IMR-90 (cell line): ENCODE measurements at regions not wholly inside any gene's neighbourhood (a gene's known extent, or its start where the extent isn't known, plus 50 kb on each side); places are given as distances from the start of the nearest gene placed in this dataset.

ENCODE experiments used
- ATAC-seq: fragments of 200-7000 bp; cut with Tn5 transposase; 2 replicates; pipeline ENCODE4 v1.9.1; 2020; ENCODE audit warnings: low read depth, mild to moderate bottlenecking, moderate library complexity
- BruUV-seq: library from RNA; stranded (reverse); fragments of 400-500 nt; replicated peaks from 2 replicates; lab custom pipeline; 2021; lab: Mats Ljungman, UMichigan
- CTCF ChIA-PET: fragments of 300-600 bp; formaldehyde crosslinking; extraction: SDS; loops from one replicate; lab custom pipeline; 2021; ENCODE audit warnings: antibody characterized with exemption; lab: Yijun Ruan, JAX
- POLR2A ChIA-PET: fragments of 300-600 bp; sonication (Branson Sonifier 250); formaldehyde crosslinking; loops from one replicate; lab custom pipeline; 2022; ENCODE audit warnings: antibody characterized with exemption; ENCODE audit not compliant: unreplicated experiment; lab: Charles Lee
- DNase-seq: peaks from one replicate; pipeline ENCODE4 v3.0.0; 2013
- H2AFZ ChIP-seq: replicated peaks from 2 replicates; pipeline ENCODE3; 2013; ENCODE audit warnings: low read length, mild to moderate bottlenecking; ENCODE audit not compliant: poor library complexity
- H2AK5ac ChIP-seq: 2 replicates; pipeline ENCODE4 v1.6.1; 2013; ENCODE audit warnings: low read depth, low read length, inconsistent platforms
- H2AK9ac ChIP-seq: replicated peaks from 2 replicates; pipeline ENCODE3; 2013; ENCODE audit warnings: mild to moderate bottlenecking, low read depth, low read length, moderate library complexity; ENCODE audit not compliant: poor library complexity
- H2BK120ac ChIP-seq: 2 replicates; pipeline ENCODE4 v1.6.1; 2013; ENCODE audit warnings: low read depth, low read length, inconsistent platforms
- H2BK15ac ChIP-seq: 3 replicates; pipeline ENCODE4 v1.6.1; 2013; ENCODE audit warnings: low read depth, low read length, inconsistent platforms
- H2BK20ac ChIP-seq: 2 replicates; pipeline ENCODE4 v1.6.1; 2013; ENCODE audit warnings: low read depth, mild to moderate bottlenecking, inconsistent platforms, low read length, moderate library complexity
- H2BK5ac ChIP-seq: 2 replicates; pipeline ENCODE4 v1.6.1; 2013; ENCODE audit warnings: mild to moderate bottlenecking, low read depth, low read length, inconsistent platforms; ENCODE audit not compliant: poor library complexity, severe bottlenecking
- H3K14ac ChIP-seq: replicated peaks from 2 replicates; pipeline ENCODE4 v1.6.1; 2013; ENCODE audit warnings: low read depth, low read length, inconsistent platforms
- H3K18ac ChIP-seq: 2 replicates; pipeline ENCODE4 v1.6.1; 2013; ENCODE audit warnings: low read depth, low read length, control low read depth
- H3K23ac ChIP-seq: 2 replicates; pipeline ENCODE4 v1.6.1; 2013; ENCODE audit warnings: low read depth, low read length, inconsistent platforms
- H3K27ac ChIP-seq: 2 replicates; pipeline ENCODE4 v1.5.1; 2013; ENCODE audit warnings: mild to moderate bottlenecking, control low read depth, low read length; ENCODE audit not compliant: insufficient read depth
- H3K27me3 ChIP-seq: 2 replicates; pipeline ENCODE4 v1.6.1; 2013; ENCODE audit warnings: low read length; ENCODE audit not compliant: control insufficient read depth, insufficient read depth
- H3K36me3 ChIP-seq: 2 replicates; pipeline ENCODE4 v1.6.1; 2013; ENCODE audit warnings: low read length, mixed read lengths; ENCODE audit not compliant: control insufficient read depth, insufficient read depth
- H3K4ac ChIP-seq: 2 replicates; pipeline ENCODE4 v1.6.1; 2013; ENCODE audit warnings: low read depth, low read length, inconsistent platforms
- H3K4me1 ChIP-seq: 2 replicates; pipeline ENCODE4 v1.6.1; 2013; ENCODE audit warnings: low read length, mixed read lengths; ENCODE audit not compliant: control insufficient read depth, insufficient read depth
- H3K4me2 ChIP-seq: 2 replicates; pipeline ENCODE4 v1.6.1; 2013; ENCODE audit warnings: low read depth, mild to moderate bottlenecking, control low read depth, low read length, moderate library complexity
- H3K4me3 ChIP-seq: 2 replicates; pipeline ENCODE4 v1.5.1; 2013; ENCODE audit warnings: low read depth, mild to moderate bottlenecking, control low read depth, low read length, moderate library complexity; ENCODE audit not compliant: insufficient read depth
- H3K56ac ChIP-seq: 2 replicates; pipeline ENCODE4 v1.6.1; 2013; ENCODE audit warnings: low read length, inconsistent platforms; ENCODE audit not compliant: insufficient read depth; ENCODE audit errors: extremely low read depth
- H3K79me1 ChIP-seq, 2 experiments: 2 replicates each; pipeline ENCODE4 v1.6.1; 2013; ENCODE audit warnings: low read length in 2 of 2, inconsistent platforms in 1 of 2, low read depth in 1 of 2
- H3K9ac ChIP-seq: 2 replicates; pipeline ENCODE4 v1.6.1; 2013; ENCODE audit warnings: low read depth, low read length, control low read depth
- H3K9me1 ChIP-seq: 2 replicates; pipeline ENCODE4 v1.6.1; 2013; ENCODE audit warnings: low read length, inconsistent platforms; ENCODE audit not compliant: insufficient read depth
- H3K9me3 ChIP-seq: 2 replicates; pipeline ENCODE4 v1.6.1; 2013; ENCODE audit warnings: low read length; ENCODE audit not compliant: control insufficient read depth, insufficient read depth
- H4K20me1 ChIP-seq: 2 replicates; pipeline ENCODE4 v1.6.1; 2013; ENCODE audit warnings: low read length, inconsistent platforms; ENCODE audit not compliant: insufficient read depth
- H4K5ac ChIP-seq: 2 replicates; pipeline ENCODE4 v1.6.1; 2013; ENCODE audit warnings: mild to moderate bottlenecking, low read depth, low read length, control low read depth
- H4K8ac ChIP-seq, 2 experiments: 2 replicates each; pipeline ENCODE4 v1.6.1; 2013; ENCODE audit warnings: low read depth in 2 of 2, low read length in 2 of 2, control low read depth in 1 of 2, inconsistent platforms in 1 of 2
- H4K91ac ChIP-seq: 2 replicates; pipeline ENCODE4 v1.6.1; 2013; ENCODE audit warnings: low read depth, low read length, inconsistent platforms; ENCODE audit not compliant: insufficient read depth
- BHLHE40 ChIP-seq: fragments of 150-350 bp; IDR thresholded peaks from 2 replicates; pipeline ENCODE4 v1.6.1; 2016; ENCODE audit warnings: mild to moderate bottlenecking, low read depth, low read length
- CEBPB ChIP-seq: IDR thresholded peaks from 2 replicates; pipeline ENCODE4 v1.6.1; 2012; ENCODE audit warnings: low read depth, low read length, improper control_type of control experiment
- CHD1 ChIP-seq: IDR thresholded peaks from 2 replicates; pipeline ENCODE4 v1.6.1; 2012; ENCODE audit warnings: low read depth, low read length, improper control_type of control experiment
- CTCF ChIP-seq: conservative IDR thresholded peaks from 2 replicates; pipeline ENCODE4 v1.5.1; 2012; ENCODE audit warnings: mild to moderate bottlenecking, low read depth, low read length, improper control_type of control experiment
- ELK1 ChIP-seq: fragments of 150-350 bp; IDR thresholded peaks from 2 replicates; pipeline ENCODE4 v1.6.1; 2016; ENCODE audit warnings: low read depth, mild to moderate bottlenecking, low read length, moderate library complexity, borderline replicate concordance
- FOS ChIP-seq: fragments of 150-350 bp; IDR thresholded peaks from 2 replicates; pipeline ENCODE4 v1.6.1; 2016; ENCODE audit warnings: low read depth, low read length
- MAFK ChIP-seq: IDR thresholded peaks from 2 replicates; pipeline ENCODE4 v1.6.1; 2012; ENCODE audit warnings: low read depth, low read length, improper control_type of control experiment
- MAZ ChIP-seq: IDR thresholded peaks from 2 replicates; pipeline ENCODE4 v1.6.1; 2012; ENCODE audit warnings: low read depth, mild to moderate bottlenecking, low read length, improper control_type of control experiment, moderate library complexity, borderline replicate concordance
- MXI1 ChIP-seq: IDR thresholded peaks from 2 replicates; pipeline ENCODE4 v1.6.1; 2012; ENCODE audit warnings: low read depth, mild to moderate bottlenecking, low read length, moderate library complexity, borderline replicate concordance
- NFE2L2 ChIP-seq: fragments of 150-350 bp; IDR thresholded peaks from 2 replicates; pipeline ENCODE4 v1.6.1; 2016; ENCODE audit warnings: low read depth, mild to moderate bottlenecking, low read length
- POLR2A ChIP-seq: IDR thresholded peaks from 2 replicates; pipeline ENCODE4 v1.6.1; 2012; ENCODE audit warnings: mild to moderate bottlenecking, low read depth, low read length
- RAD21 ChIP-seq: IDR thresholded peaks from 2 replicates; pipeline ENCODE4 v1.6.1; 2012; ENCODE audit warnings: low read length, improper control_type of control experiment
- RCOR1 ChIP-seq: IDR thresholded peaks from 2 replicates; pipeline ENCODE4 v1.6.1; 2012; ENCODE audit warnings: mild to moderate bottlenecking, low read length, improper control_type of control experiment; ENCODE audit not compliant: insufficient replicate concordance
- RFX5 ChIP-seq: IDR thresholded peaks from 2 replicates; pipeline ENCODE4 v1.8.0; 2012; ENCODE audit warnings: low read depth, mild to moderate bottlenecking, low read length, moderate library complexity
- SMC3 ChIP-seq: fragments of 150-350 bp; IDR thresholded peaks from 2 replicates; pipeline ENCODE4 v1.6.1; 2016; ENCODE audit warnings: low read depth, mild to moderate bottlenecking, antibody characterized with exemption, low read length, moderate library complexity
- USF2 ChIP-seq: fragments of 150-350 bp; IDR thresholded peaks from 2 replicates; pipeline ENCODE4 v1.6.1; 2017; ENCODE audit warnings: mild to moderate bottlenecking, antibody characterized with exemption, low read length, low read depth
- WGBS, 2 experiments: methylation state at CpG; one replicate each; pipeline versions ENCODE4 v1.1.5 to v1.1.7; 2013; ENCODE audit warnings: missing lambda C conversion rate in 2 of 2; ENCODE audit not compliant: insufficient read length in 1 of 2; ENCODE audit errors: extremely low coverage in 2 of 2; 5-methylcytosine and 5-hydroxymethylcytosine counted together
- dilution Hi-C: fragments of 300-500 bp; cut with HindIII; formaldehyde crosslinking; loops from one replicate; pipeline ENCODE4 v1.14.3; 2018; ENCODE audit warnings: low sequenced_read_pairs; ENCODE audit not compliant: unreplicated experiment
- in situ Hi-C: fragments of 300-500 bp; cut with MboI; formaldehyde crosslinking; loops from 3 replicates; pipeline ENCODE4 v1.14.3; 2019; ENCODE audit warnings: low sequenced_read_pairs, inconsistent platforms, mixed read lengths
- intact Hi-C: fragments of 100-400 bp; cut with micrococcal nuclease; formaldehyde crosslinking; loops from 2 replicates; pipeline ENCODE4 v1.10.0; 2022

GRCh38 chr15:85941186-85941855 lies 138.3 kb upstream of the AGBL1 start:
- Histone ChIP-seq H2AK5ac (no peak overlapping the region), H3K9me3 (no peaks in the 10 kb centered on the region), H2AFZ (no peak overlapping the region), H3K9me1 (no peaks in the 10 kb centered on the region), H3K4me3 (no peak overlapping the region), H3K4ac (no peak overlapping the region), H4K91ac (no peak overlapping the region), H2BK20ac (no peak overlapping the region), H3K23ac (no peak overlapping the region), H3K4me1 (no peaks in the 10 kb centered on the region), H4K20me1 (no peaks in the 10 kb centered on the region), H3K56ac (no peak overlapping the region), H3K27ac (no peak overlapping the region), H3K27me3 (no peaks in the 10 kb centered on the region), H3K4me2 (no peak overlapping the region), H3K9ac (no peak overlapping the region), H2BK120ac (no peak overlapping the region), H2AK9ac (no peak overlapping the region), H4K5ac (no peak overlapping the region), H3K36me3 (no peaks in the 10 kb centered on the region), H2BK5ac (no peak overlapping the region), H4K8ac (no peak overlapping the region), H3K18ac (no peak overlapping the region), H3K14ac (no peak overlapping the region), H3K79me1 (no peaks in the 10 kb centered on the region), H2BK15ac (no peak overlapping the region)
- POLR2A ChIA-PET, result no interaction called here
- ATAC-seq, result no peak
- TF ChIP-seq FOS (no peak), CHD1 (no peak), BHLHE40 (no peak), MAZ (no peak), CTCF (no peak), MXI1 (no peak), MAFK (no peak), RFX5 (no peak), ELK1 (no peak), SMC3 (no peak), USF2 (no peak), NFE2L2 (no peak), RAD21 (no peak), RCOR1 (no peak), CEBPB (no peak), POLR2A (no peak)
- DNase-seq, result no peak
- WGBS, 2 experiments, result no CpG with 5 or more reads among the region's 2 CpGs
- intact Hi-C loops (no loop called here), in situ Hi-C loops (no loop called here), dilution Hi-C loops (no loop called here)
- CTCF ChIA-PET, result interaction anchor here (0.7 kb wide), 1 partner anchor 160 kb away, joined by 4 read pairs; no protein-coding TSS in a partner anchor
- no TSS peak for BruUV-seq
